Thyroid gland (tissue), 4 donors: ENCODE measurements at regions not wholly inside any gene's neighbourhood (a gene's known extent, or its start where the extent isn't known, plus 50 kb on each side); places are given as distances from the start of the nearest gene placed in this dataset.

Experiments
- DNase-seq, 2 donors: peaks; one replicate each; pipeline ENCODE4 v3.0.0-alpha.2; 2019
- H3K27ac ChIP-seq, 3 donors: fragments of 200-600 bp; sonication (generic); 1 replicate in 2 of 3; 2 replicates in 1 of 3; pipeline ENCODE4 v1.5.1; 2016 to 2019; ENCODE audit warnings: mild to moderate bottlenecking in 1 of 3, moderate library complexity in 1 of 3
- H3K27me3 ChIP-seq: fragments of 200-600 bp; sonication (generic); one replicate; pipeline ENCODE4 v1.5.1; 2019
- H3K36me3 ChIP-seq, 2 donors: fragments of 200-600 bp; sonication (generic); one replicate each; pipeline ENCODE4 v1.5.1; 2016 to 2019
- H3K4me1 ChIP-seq, 2 donors: fragments of 200-600 bp; sonication (generic); one replicate each; pipeline ENCODE4 v1.5.1; 2017 to 2019
- H3K4me3 ChIP-seq, 3 donors: fragments of 200-600 bp; sonication (generic); replicated peaks in 1 of 3; 1 replicate in 2 of 3; 2 replicates in 1 of 3; pipeline ENCODE4 v1.5.1; 2016; ENCODE audit warnings: mild to moderate bottlenecking in 1 of 3
- H3K9me3 ChIP-seq: fragments of 200-600 bp; sonication (generic); one replicate; pipeline ENCODE4 v1.5.1; 2017
- CTCF ChIP-seq, 6 experiments: fragments of 200-600 bp in 3 of 6; fragments of 450-650 bp in 3 of 6; sonication (generic) in 3 of 6; IDR thresholded peaks; one replicate each; pipeline ENCODE4 v1.5.1; 2016 to 2019; ENCODE audit warnings: antibody characterized with exemption in 6 of 6, mild to moderate bottlenecking in 2 of 6, inconsistent platforms in 1 of 6, moderate library complexity in 1 of 6
- POLR2A ChIP-seq, 2 donors: fragments of 450-650 bp; IDR thresholded peaks; one replicate each; pipeline ENCODE4 v1.6.1; 2017; ENCODE audit warnings: antibody characterized with exemption in 2 of 2, mild to moderate bottlenecking in 2 of 2, moderate library complexity in 1 of 2
- WGBS, 2 donors: methylation state at CpG; one replicate each; pipeline ENCODE4 v1.1.5; 2017; 5-methylcytosine and 5-hydroxymethylcytosine counted together
- intact Hi-C: fragments of 100-400 bp; cut with DNase I; formaldehyde crosslinking; loops from one replicate; pipeline ENCODE4 v1.15.1; 2023

GRCh38 chr1:98386675-98387440 is 274.7 kb upstream of the SNX7 start:
- H3K9me3 ChIP-seq = no peaks in the 10 kb centered on the region
- no peak overlapping the region for H3K27ac ChIP-seq
- H3K4me3 ChIP-seq = no peak overlapping the region
- no peaks in the 10 kb centered on the region for H3K27me3 ChIP-seq
- no peak for TF ChIP-seq CTCF (IDR thresholded peaks at IDR 0.05)
- TF ChIP-seq POLR2A (IDR thresholded peaks at IDR 0.05) = no peak
- intact Hi-C loops = no loop called here
- no peaks in the 10 kb centered on the region for H3K36me3 ChIP-seq
- 97 to 98% methylated on average over 4 of the region's 4 CpGs for WGBS, 2 donors
- DNase-seq = no peak
- H3K4me1 ChIP-seq = no peaks in the 10 kb centered on the region

GRCh38 chr1:98385652-98386051 is 275.9 kb upstream of the SNX7 start:
- no peak overlapping the region for H3K27ac ChIP-seq
- H3K4me1 ChIP-seq = no peaks in the 10 kb centered on the region
- no peaks in the 10 kb centered on the region for H3K27me3 ChIP-seq
- WGBS, 2 donors = 68 to 72% methylated on average over 1 of the region's 1 CpG
- H3K4me3 ChIP-seq = no peak overlapping the region
- intact Hi-C loops = no loop called here
- no peak for TF ChIP-seq POLR2A (IDR thresholded peaks at IDR 0.05)
- TF ChIP-seq CTCF (IDR thresholded peaks at IDR 0.05) = no peak
- H3K36me3 ChIP-seq = no peaks in the 10 kb centered on the region
- DNase-seq = no peak
- H3K9me3 ChIP-seq = no peaks in the 10 kb centered on the region

- no peak for DNase-seq
- TF ChIP-seq POLR2A (IDR thresholded peaks at IDR 0.05) (no peak), CTCF (IDR thresholded peaks at IDR 0.05) (no peak)
- 60 to 70% methylated on average over 6 of the region's 6 CpGs for WGBS, 2 donors
- intact Hi-C loops = no loop called here
- no peaks in the 10 kb centered on the region for H3K27me3 ChIP-seq
- no peak overlapping the region for H3K4me3 ChIP-seq
- no peak overlapping the region for H3K27ac ChIP-seq
- H3K4me1 ChIP-seq = no peaks in the 10 kb centered on the region
- no peaks in the 10 kb centered on the region for H3K9me3 ChIP-seq
- H3K36me3 ChIP-seq = no peaks in the 10 kb centered on the region
Measured at GRCh38 chr1:98384461-98385141, 276.9 kb upstream of the SNX7 start.

GRCh38 chr1:98382986-98383740 is 278.4 kb upstream of the SNX7 start:
- no peak overlapping the region for H3K27ac ChIP-seq
- intact Hi-C loops = no loop called here

GRCh38 chr1:98382586-98382985 is 278.9 kb upstream of the SNX7 start:
- Histone ChIP-seq H3K27ac (no peak overlapping the region), H3K4me3 (no peak overlapping the region), H3K36me3 (no peaks in the 10 kb centered on the region), H3K9me3 (no peaks in the 10 kb centered on the region), H3K27me3 (no peaks in the 10 kb centered on the region), H3K4me1 (no peaks in the 10 kb centered on the region)
- WGBS, 2 donors = 86 to 96% methylated on average over 2 of the region's 2 CpGs
- intact Hi-C loops = no loop called here
- DNase-seq = no peak
- TF ChIP-seq POLR2A (IDR thresholded peaks at IDR 0.05) (no peak), CTCF (IDR thresholded peaks at IDR 0.05) (no peak)

More at GRCh38 chr1:98382986-98383740, 278.4 kb upstream of the SNX7 start:
- H3K9me3 ChIP-seq = no peaks in the 10 kb centered on the region
- no peak overlapping the region for H3K4me3 ChIP-seq
- H3K4me1 ChIP-seq = no peaks in the 10 kb centered on the region
- TF ChIP-seq POLR2A (IDR thresholded peaks at IDR 0.05) = no peak
- H3K27me3 ChIP-seq = no peaks in the 10 kb centered on the region
- 50 to 57% methylated on average over 5 of the region's 5 CpGs for WGBS, 2 donors
- no peaks in the 10 kb centered on the region for H3K36me3 ChIP-seq
- DNase-seq = no peak
